HEK293 (cell line): ENCODE measurements at regions not wholly inside any gene's neighbourhood (a gene's known extent, or its start where the extent isn't known, plus 50 kb on each side); places are given as distances from the start of the nearest gene placed in this dataset.

Source experiments
- CTCF ChIA-PET: fragments of 350-600 bp; formaldehyde crosslinking; extraction: SDS; loops from one replicate; lab custom pipeline; 2021; ENCODE audit warnings: antibody characterized with exemption; lab: Yijun Ruan, JAX
- POLR2A ChIA-PET: fragments of 300-600 bp; formaldehyde crosslinking; extraction: SDS; loops from one replicate; lab custom pipeline; 2020; ENCODE audit warnings: antibody characterized with exemption, inconsistent platforms; lab: Yijun Ruan, JAX
- H3K27ac ChIP-seq: fragments of 200-500 bp; sonication (Bioruptor generic); 2 replicates; pipeline ENCODE4 v1.5.1; 2014; ENCODE audit warnings: low read depth, low read length, control low read depth, inconsistent platforms; ENCODE audit errors: extremely low read depth
- H3K36me3 ChIP-seq, 2 experiments: fragments of 200-500 bp in 1 of 2; sonication (Bioruptor generic) in 1 of 2; 1 replicate in 1 of 2; 2 replicates in 1 of 2; pipeline ENCODE4 v1.5.1; 2014 to 2017; ENCODE audit warnings: inconsistent platforms in 2 of 2, low read length in 2 of 2; ENCODE audit not compliant: control insufficient read depth in 2 of 2, insufficient read depth in 1 of 2
- H3K4me1 ChIP-seq: fragments of 200-500 bp; sonication (Bioruptor generic); 2 replicates; pipeline ENCODE4 v1.5.1; 2014; ENCODE audit warnings: mild to moderate bottlenecking, low read length, inconsistent platforms; ENCODE audit not compliant: control insufficient read depth, insufficient read depth
- H3K4me3 ChIP-seq: 2 replicates; pipeline ENCODE4 v1.5.1; 2011; ENCODE audit warnings: low read depth, mild to moderate bottlenecking, control low read depth, low read length, moderate library complexity
- H3K9me3 ChIP-seq: fragments of 200-500 bp; sonication (Bioruptor generic); 2 replicates; pipeline ENCODE4 v1.5.1; 2014; ENCODE audit warnings: low read depth, low read length, inconsistent platforms; ENCODE audit not compliant: control insufficient read depth, insufficient read depth
- CTCF ChIP-seq: fragments of 450-650 bp; formaldehyde crosslinking; IDR thresholded peaks from 2 replicates; pipeline ENCODE4 v1.5.1; 2016; ENCODE audit warnings: missing biosample characterization, missing genetic modification characterization
- GFI1B ChIP-seq: fragments of 450-650 bp; formaldehyde crosslinking; IDR thresholded peaks from 2 replicates; pipeline ENCODE4 v1.5.1; 2016; ENCODE audit warnings: missing biosample characterization, missing genetic modification characterization
- KLF10 ChIP-seq: fragments of 450-650 bp; IDR thresholded peaks from 2 replicates; pipeline ENCODE4 v1.5.1; 2018; ENCODE audit warnings: missing biosample characterization, mild to moderate bottlenecking, missing genetic modification characterization
- KLF8 ChIP-seq: fragments of 450-650 bp; formaldehyde crosslinking; IDR thresholded peaks from 2 replicates; pipeline ENCODE4 v1.5.1; 2016; ENCODE audit warnings: missing biosample characterization, missing genetic modification characterization
- SALL2 ChIP-seq: fragments of 450-650 bp; formaldehyde crosslinking; IDR thresholded peaks from 2 replicates; pipeline ENCODE4 v1.5.0; 2017; ENCODE audit warnings: missing biosample characterization, mild to moderate bottlenecking, missing genetic modification characterization, borderline replicate concordance
- SCRT2 ChIP-seq: fragments of 450-650 bp; formaldehyde crosslinking; IDR thresholded peaks from 2 replicates; pipeline ENCODE4 v1.5.1; 2016; ENCODE audit warnings: missing biosample characterization, missing genetic modification characterization
- TSHZ1 ChIP-seq: fragments of 450-650 bp; formaldehyde crosslinking; IDR thresholded peaks from 2 replicates; pipeline ENCODE4 v1.5.1; 2016; ENCODE audit warnings: missing biosample characterization, missing genetic modification characterization, borderline replicate concordance
- ZFP69B ChIP-seq: fragments of 450-650 bp; formaldehyde crosslinking; IDR thresholded peaks from 2 replicates; pipeline ENCODE4 v1.5.1; 2016; ENCODE audit warnings: missing biosample characterization, missing genetic modification characterization
- ZIC2 ChIP-seq: fragments of 450-650 bp; formaldehyde crosslinking; IDR thresholded peaks from 2 replicates; pipeline ENCODE4 v1.5.1; 2016; ENCODE audit warnings: missing biosample characterization, missing genetic modification characterization
- ZNF133 ChIP-seq: fragments of 450-650 bp; formaldehyde crosslinking; IDR thresholded peaks from 2 replicates; pipeline ENCODE4 v1.5.1; 2016; ENCODE audit warnings: missing biosample characterization, missing genetic modification characterization
- ZNF146 ChIP-seq: fragments of 450-650 bp; formaldehyde crosslinking; IDR thresholded peaks from 2 replicates; pipeline ENCODE4 v1.5.1; 2016; ENCODE audit warnings: missing biosample characterization, missing genetic modification characterization
- ZNF248 ChIP-seq: fragments of 450-650 bp; formaldehyde crosslinking; IDR thresholded peaks from 2 replicates; pipeline ENCODE4 v1.5.1; 2017; ENCODE audit warnings: missing biosample characterization, missing genetic modification characterization
- ZNF274 ChIP-seq, 2 experiments: fragments of 200-500 bp in 1 of 2; fragments of 450-650 bp in 1 of 2; sonication (Bioruptor generic) in 1 of 2; formaldehyde crosslinking in 1 of 2; IDR thresholded peaks; 2 replicates each; pipeline versions ENCODE4 v1.5.1 to v1.6.1; 2014 to 2016; ENCODE audit warnings: borderline replicate concordance in 1 of 2, inconsistent platforms in 1 of 2, low read length in 1 of 2, missing biosample characterization in 1 of 2, missing genetic modification characterization in 1 of 2
- ZNF404 ChIP-seq: fragments of 450-650 bp; formaldehyde crosslinking; IDR thresholded peaks from 2 replicates; pipeline ENCODE4 v1.5.1; 2017; ENCODE audit warnings: missing biosample characterization, missing genetic modification characterization
- ZNF548 ChIP-seq: fragments of 450-650 bp; formaldehyde crosslinking; IDR thresholded peaks from 2 replicates; pipeline ENCODE4 v1.5.1; 2016; ENCODE audit warnings: missing biosample characterization, missing genetic modification characterization
- ZNF626 ChIP-seq: fragments of 450-650 bp; sonication (Bioruptor Pico); formaldehyde crosslinking; IDR thresholded peaks from 2 replicates; pipeline ENCODE4 v1.5.1; 2018; ENCODE audit warnings: missing biosample characterization, missing genetic modification characterization, inconsistent platforms
- ZNF629 ChIP-seq: fragments of 450-650 bp; formaldehyde crosslinking; IDR thresholded peaks from 2 replicates; pipeline ENCODE4 v1.5.1; 2017; ENCODE audit warnings: missing biosample characterization, missing genetic modification characterization
- ZNF654 ChIP-seq: fragments of 450-650 bp; formaldehyde crosslinking; IDR thresholded peaks from 2 replicates; pipeline ENCODE4 v1.5.1; 2016; ENCODE audit warnings: low read depth, missing biosample characterization, missing genetic modification characterization
- ZNF660 ChIP-seq: fragments of 450-650 bp; IDR thresholded peaks from 2 replicates; pipeline ENCODE4 v1.5.1; 2018; ENCODE audit warnings: missing biosample characterization, mild to moderate bottlenecking, missing genetic modification characterization
- ZNF664 ChIP-seq: fragments of 450-650 bp; formaldehyde crosslinking; IDR thresholded peaks from 2 replicates; pipeline ENCODE4 v1.5.1; 2016; ENCODE audit warnings: missing biosample characterization, missing genetic modification characterization
- ZNF768 ChIP-seq: fragments of 450-650 bp; formaldehyde crosslinking; IDR thresholded peaks from 2 replicates; pipeline ENCODE4 v1.5.1; 2018; ENCODE audit warnings: missing biosample characterization, mild to moderate bottlenecking, missing genetic modification characterization
- TF ChIP-seq, protein P1 (sequence below): sonication (generic); formaldehyde crosslinking; IDR thresholded peaks from 2 replicates; pipeline ENCODE4 v1.8.1; 2022; ENCODE audit warnings: mild to moderate bottlenecking, moderate library complexity, missing genetic modification reagents
- TF ChIP-seq, protein P2 (sequence below): fragments of 450-650 bp; formaldehyde crosslinking; IDR thresholded peaks from 2 replicates; pipeline ENCODE4 v1.5.1; 2016; ENCODE audit warnings: missing biosample characterization, missing genetic modification characterization, low read depth
- TF ChIP-seq, protein P3 (sequence below): fragments of 450-650 bp; formaldehyde crosslinking; optimal IDR thresholded peaks from 2 replicates; pipeline ENCODE3; 2016; ENCODE audit warnings: missing biosample characterization, mild to moderate bottlenecking, missing genetic modification characterization
- TF ChIP-seq, protein P4 (sequence below): fragments of 450-650 bp; formaldehyde crosslinking; IDR thresholded peaks from 2 replicates; pipeline ENCODE4 v1.5.1; 2016; ENCODE audit warnings: missing biosample characterization, missing genetic modification characterization

DNA sequence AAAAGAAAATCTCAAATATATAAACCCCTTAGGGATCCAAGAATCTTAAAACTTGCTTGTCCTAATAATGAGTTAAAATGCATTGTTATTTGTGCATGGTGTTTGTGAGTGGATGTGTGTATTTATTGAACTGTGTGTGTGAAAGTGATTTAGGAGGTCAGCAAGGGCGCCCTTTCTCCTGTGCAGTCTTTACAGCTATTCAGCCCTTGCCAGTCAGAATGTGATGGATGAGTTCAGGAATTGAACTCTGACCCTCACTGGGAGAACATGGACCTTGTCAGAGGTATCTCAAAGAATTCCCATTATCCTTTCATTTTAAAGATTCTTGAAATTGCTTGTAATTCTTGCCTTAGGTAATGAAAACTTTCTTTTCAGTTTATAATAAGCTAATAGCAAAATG is 493.0 kb upstream of the ADGRL4 start:
- no peak overlapping the region for H3K4me3 ChIP-seq
- no peaks in the 10 kb centered on the region for H3K9me3 ChIP-seq
- TF ChIP-seq ZFP69B: no peak
- TF ChIP-seq ZNF274 (IDR thresholded peaks at IDR 0.05; ENCODE audit: low read length): no peak
- TF ChIP-seq ZNF274 (tag by site-specific recombination; IDR thresholded peaks at IDR 0.05; ENCODE audit: borderline replicate concordance): no peak
- no peak for TF ChIP-seq ZNF248
- TF ChIP-seq, protein P1, sequence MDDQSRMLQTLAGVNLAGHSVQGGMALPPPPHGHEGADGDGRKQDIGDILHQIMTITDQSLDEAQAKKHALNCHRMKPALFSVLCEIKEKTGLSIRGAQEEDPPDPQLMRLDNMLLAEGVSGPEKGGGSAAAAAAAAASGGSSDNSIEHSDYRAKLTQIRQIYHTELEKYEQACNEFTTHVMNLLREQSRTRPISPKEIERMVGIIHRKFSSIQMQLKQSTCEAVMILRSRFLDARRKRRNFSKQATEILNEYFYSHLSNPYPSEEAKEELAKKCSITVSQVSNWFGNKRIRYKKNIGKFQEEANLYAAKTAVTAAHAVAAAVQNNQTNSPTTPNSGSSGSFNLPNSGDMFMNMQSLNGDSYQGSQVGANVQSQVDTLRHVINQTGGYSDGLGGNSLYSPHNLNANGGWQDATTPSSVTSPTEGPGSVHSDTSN (CRISPR knock-in tag): no peak
- TF ChIP-seq SCRT2 (tag by site-specific recombination): no peak
- ChIA-PET CTCF (no interaction called here), POLR2A (no interaction called here)
- H3K4me1 ChIP-seq: no peaks in the 10 kb centered on the region
- no peaks in the 10 kb centered on the region for H3K36me3 ChIP-seq
- H3K27ac ChIP-seq: no peak overlapping the region

- Histone ChIP-seq H3K36me3 (no peaks in the 10 kb centered on the region), H3K4me1 (no peaks in the 10 kb centered on the region), H3K27ac (no peak overlapping the region), H3K4me3 (no peak overlapping the region), H3K9me3 (no peaks in the 10 kb centered on the region)
- POLR2A ChIA-PET: no interaction called here
- CTCF ChIA-PET: interaction anchor here (0.6 to 1.2 kb wide), 5 partner anchors 9 to 100 kb away, joined by 3 to 11 read pairs (median 5); no protein-coding TSS in a partner anchor
- TF ChIP-seq ZNF654 (tag by site-specific recombination) (peak; percentile 61), ZNF404 (no peak), SALL2 (tag by site-specific recombination) (no peak), TSHZ1 (tag by site-specific recombination) (no peak), GFI1B (tag by site-specific recombination) (no peak), CTCF (tag by site-specific recombination) (peak; percentile 60), ZNF660 (peak; percentile 33; the same call in 1 of the 2 replicates), ZNF146 (no peak), KLF8 (no peak), ZNF626 (tag by site-specific recombination) (no peak), ZNF629 (no peak), ZIC2 (no peak), ZNF548 (no peak), ZNF768 (tag by site-specific recombination) (no peak), ZNF133 (tag by site-specific recombination) (no peak), ZNF664 (tag by site-specific recombination) (no peak), KLF10 (tag by site-specific recombination) (no peak)
- TF ChIP-seq, protein P2, sequence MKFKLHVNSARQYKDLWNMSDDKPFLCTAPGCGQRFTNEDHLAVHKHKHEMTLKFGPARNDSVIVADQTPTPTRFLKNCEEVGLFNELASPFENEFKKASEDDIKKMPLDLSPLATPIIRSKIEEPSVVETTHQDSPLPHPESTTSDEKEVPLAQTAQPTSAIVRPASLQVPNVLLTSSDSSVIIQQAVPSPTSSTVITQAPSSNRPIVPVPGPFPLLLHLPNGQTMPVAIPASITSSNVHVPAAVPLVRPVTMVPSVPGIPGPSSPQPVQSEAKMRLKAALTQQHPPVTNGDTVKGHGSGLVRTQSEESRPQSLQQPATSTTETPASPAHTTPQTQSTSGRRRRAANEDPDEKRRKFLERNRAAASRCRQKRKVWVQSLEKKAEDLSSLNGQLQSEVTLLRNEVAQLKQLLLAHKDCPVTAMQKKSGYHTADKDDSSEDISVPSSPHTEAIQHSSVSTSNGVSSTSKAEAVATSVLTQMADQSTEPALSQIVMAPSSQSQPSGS (tag by site-specific recombination): no peak
- TF ChIP-seq, protein P3, sequence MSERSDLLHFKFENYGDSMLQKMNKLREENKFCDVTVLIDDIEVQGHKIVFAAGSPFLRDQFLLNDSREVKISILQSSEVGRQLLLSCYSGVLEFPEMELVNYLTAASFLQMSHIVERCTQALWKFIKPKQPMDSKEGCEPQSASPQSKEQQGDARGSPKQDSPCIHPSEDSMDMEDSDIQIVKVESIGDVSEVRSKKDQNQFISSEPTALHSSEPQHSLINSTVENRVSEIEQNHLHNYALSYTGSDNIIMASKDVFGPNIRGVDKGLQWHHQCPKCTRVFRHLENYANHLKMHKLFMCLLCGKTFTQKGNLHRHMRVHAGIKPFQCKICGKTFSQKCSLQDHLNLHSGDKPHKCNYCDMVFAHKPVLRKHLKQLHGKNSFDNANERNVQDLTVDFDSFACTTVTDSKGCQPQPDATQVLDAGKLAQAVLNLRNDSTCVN: no peak
- TF ChIP-seq, protein P4, sequence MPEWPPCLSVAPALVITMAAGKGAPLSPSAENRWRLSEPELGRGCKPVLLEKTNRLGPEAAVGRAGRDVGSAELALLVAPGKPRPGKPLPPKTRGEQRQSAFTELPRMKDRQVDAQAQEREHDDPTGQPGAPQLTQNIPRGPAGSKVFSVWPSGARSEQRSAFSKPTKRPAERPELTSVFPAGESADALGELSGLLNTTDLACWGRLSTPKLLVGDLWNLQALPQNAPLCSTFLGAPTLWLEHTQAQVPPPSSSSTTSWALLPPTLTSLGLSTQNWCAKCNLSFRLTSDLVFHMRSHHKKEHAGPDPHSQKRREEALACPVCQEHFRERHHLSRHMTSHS (tag by site-specific recombination): no peak
Observed at GRCh38 chr1:79497193-79497773, 490.8 kb upstream of the ADGRL4 start.
